Gastrocnemius medialis (tissue), 4 donors: ENCODE measurements at regions not wholly inside any gene's neighbourhood (a gene's known extent, or its start where the extent isn't known, plus 50 kb on each side); places are given as distances from the start of the nearest gene placed in this dataset.

Experiments
- POLR2A ChIP-seq, 2 donors: fragments of 450-650 bp; IDR thresholded peaks; one replicate each; pipeline ENCODE4 v1.6.1; 2017; ENCODE audit warnings: antibody characterized with exemption in 2 of 2, mild to moderate bottlenecking in 2 of 2, moderate library complexity in 2 of 2
- TF ChIP-seq, protein P1 (sequence below), 5 experiments: fragments of 450-650 bp in 3 of 5; fragments of 200-600 bp in 2 of 5; sonication (generic) in 2 of 5; IDR thresholded peaks in 4 of 5; conservative IDR thresholded peaks in 1 of 5; 1 replicate in 4 of 5; 2 replicates in 1 of 5; pipeline ENCODE4 v1.5.1; 2016 to 2019; ENCODE audit warnings: antibody characterized with exemption in 5 of 5, mild to moderate bottlenecking in 3 of 5, moderate library complexity in 3 of 5

GRCh38 chr12:34311337-34311736 is 289.0 kb downstream of the ALG10 start:
- no peak for TF ChIP-seq POLR2A (IDR thresholded peaks at IDR 0.05)
- TF ChIP-seq, protein P1, sequence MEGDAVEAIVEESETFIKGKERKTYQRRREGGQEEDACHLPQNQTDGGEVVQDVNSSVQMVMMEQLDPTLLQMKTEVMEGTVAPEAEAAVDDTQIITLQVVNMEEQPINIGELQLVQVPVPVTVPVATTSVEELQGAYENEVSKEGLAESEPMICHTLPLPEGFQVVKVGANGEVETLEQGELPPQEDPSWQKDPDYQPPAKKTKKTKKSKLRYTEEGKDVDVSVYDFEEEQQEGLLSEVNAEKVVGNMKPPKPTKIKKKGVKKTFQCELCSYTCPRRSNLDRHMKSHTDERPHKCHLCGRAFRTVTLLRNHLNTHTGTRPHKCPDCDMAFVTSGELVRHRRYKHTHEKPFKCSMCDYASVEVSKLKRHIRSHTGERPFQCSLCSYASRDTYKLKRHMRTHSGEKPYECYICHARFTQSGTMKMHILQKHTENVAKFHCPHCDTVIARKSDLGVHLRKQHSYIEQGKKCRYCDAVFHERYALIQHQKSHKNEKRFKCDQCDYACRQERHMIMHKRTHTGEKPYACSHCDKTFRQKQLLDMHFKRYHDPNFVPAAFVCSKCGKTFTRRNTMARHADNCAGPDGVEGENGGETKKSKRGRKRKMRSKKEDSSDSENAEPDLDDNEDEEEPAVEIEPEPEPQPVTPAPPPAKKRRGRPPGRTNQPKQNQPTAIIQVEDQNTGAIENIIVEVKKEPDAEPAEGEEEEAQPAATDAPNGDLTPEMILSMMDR (IDR thresholded peaks at IDR 0.05 in 4 of 5, conservative IDR thresholded peaks at IDR 0.05 in 1 of 5): no peak
